ENCODE measurements at regions not wholly inside any gene's neighbourhood (a gene's known extent, or its start where the extent isn't known, plus 50 kb on each side); places are given as distances from the start of the nearest gene placed in this dataset.

- no peak for TF ChIP-seq TAF1 (IDR thresholded peaks at IDR 0.05; ENCODE audit: borderline replicate concordance, low read depth, low read length)
- no peak for TF ChIP-seq POLR2A (IDR thresholded peaks at IDR 0.05; ENCODE audit: low read depth, low read length)
Measured at GRCh38 chr1:234985516-234986294, 142.9 kb downstream of the TOMM20 start.
